Mucosa of descending colon (tissue), 3 donors: ENCODE measurements at regions not wholly inside any gene's neighbourhood (a gene's known extent, or its start where the extent isn't known, plus 50 kb on each side); places are given as distances from the start of the nearest gene placed in this dataset.
"Not testable (repeated sequence)": the region's sequence is repeated elsewhere in the genome, so short reads cannot be mapped to it uniquely, and the experiment has no call there.

Experiments
- ATAC-seq: fragments of 200-7000 bp; cut with Tn5 transposase; one replicate; pipeline ENCODE4 v1.9.1; 2020; ENCODE audit warnings: mild to moderate bottlenecking, moderate library complexity
- DNase-seq, 3 donors: peaks; one replicate each; pipeline ENCODE4 v3.0.0-alpha.2; 2020
- H3K36me3 ChIP-seq: fragments of 200-600 bp; one replicate; pipeline ENCODE4 v1.8.0; 2021; ENCODE audit warnings: low read depth, mild to moderate bottlenecking
- H3K4me1 ChIP-seq: fragments of 200-600 bp; one replicate; pipeline ENCODE4 v1.8.0; 2021; ENCODE audit warnings: low read depth, mild to moderate bottlenecking
- H3K4me3 ChIP-seq: fragments of 200-600 bp; one replicate; pipeline ENCODE4 v1.8.0; 2021; ENCODE audit warnings: mild to moderate bottlenecking
- H3K9me3 ChIP-seq: fragments of 200-600 bp; one replicate; pipeline ENCODE4 v1.8.0; 2021; ENCODE audit warnings: mild to moderate bottlenecking
- CTCF ChIP-seq: fragments of 200-600 bp; IDR thresholded peaks from one replicate; pipeline ENCODE4 v1.8.0; 2022; ENCODE audit warnings: antibody characterized with exemption, mild to moderate bottlenecking
- intact Hi-C, 2 donors: fragments of 100-400 bp; cut with DNase I in 1 of 2; cut with micrococcal nuclease in 1 of 2; formaldehyde crosslinking; loops; one replicate each; pipeline versions ENCODE4 v1.11.0 to v1.11.1; 2022; cut with DNase I, micrococcal nuclease
- donor health status: DM: no; HTN: no; CAD: no; lungs with moderate emphysema.
- donor health status: DM: no; HTN: no; CAD: no.
- donor health status: DM: no; HTN: yes; CAD: no.

- Histone ChIP-seq H3K9me3 (no peaks in the 10 kb centered on the region), H3K4me3 (no peak overlapping the region), H3K4me1 (no peaks in the 10 kb centered on the region), H3K36me3 (no peaks in the 10 kb centered on the region)
- DNase-seq (no peak), ATAC-seq (no peak)
- intact Hi-C loops, result no loop called here
- no peak for TF ChIP-seq CTCF
Observed at GRCh38 chr4:79682801-79683530, 274.9 kb upstream of the GK2 start.

- intact Hi-C loops, result no loop called here
- Histone ChIP-seq H3K4me1 (no peaks in the 10 kb centered on the region), H3K9me3 (no peaks in the 10 kb centered on the region), H3K4me3 (no peak overlapping the region), H3K36me3 (no peaks in the 10 kb centered on the region)
- no peak for DNase-seq
- no peak for TF ChIP-seq CTCF
- no peak for ATAC-seq
Observed at GRCh38 chr4:79682161-79682560, 274.1 kb upstream of the GK2 start.

- Histone ChIP-seq H3K4me1 (no peaks in the 10 kb centered on the region), H3K9me3 (no peaks in the 10 kb centered on the region), H3K36me3 (no peaks in the 10 kb centered on the region), H3K4me3 (no peak overlapping the region)
- DNase-seq, result no peak
- intact Hi-C loops, result no loop called here
- ATAC-seq, result no peak
- TF ChIP-seq CTCF, result no peak
Observed at GRCh38 chr4:79679859-79680258, 271.8 kb upstream of the GK2 start.

GRCh38 chr4:79678472-79679202 is 270.6 kb upstream of the GK2 start:
- H3K9me3 ChIP-seq, result no peaks in the 10 kb centered on the region
- H3K36me3 ChIP-seq, result no peaks in the 10 kb centered on the region
- intact Hi-C loops, result no loop called here
- DNase-seq, result no peak
- TF ChIP-seq CTCF, result no peak
- no peak overlapping the region for H3K4me3 ChIP-seq
- no peak for ATAC-seq
- H3K4me1 ChIP-seq, result no peaks in the 10 kb centered on the region

GRCh38 chr4:79676705-79677104 is 268.7 kb upstream of the GK2 start:
- Histone ChIP-seq H3K4me1 (no peaks in the 10 kb centered on the region), H3K9me3 (no peaks in the 10 kb centered on the region), H3K36me3 (no peaks in the 10 kb centered on the region), H3K4me3 (no peak overlapping the region)
- no peak for ATAC-seq
- no peak for DNase-seq
- intact Hi-C loops, result no loop called here
- no peak for TF ChIP-seq CTCF

GRCh38 chr4:79674906-79675305 is 266.9 kb upstream of the GK2 start:
- ATAC-seq, H3K9me3 ChIP-seq, H3K4me1 ChIP-seq, H3K4me3 ChIP-seq, intact Hi-C loops, DNase-seq, H3K36me3 ChIP-seq: not testable (repeated sequence)
